OCI-LY7 (cell line): ENCODE measurements at regions not wholly inside any gene's neighbourhood (a gene's known extent, or its start where the extent isn't known, plus 50 kb on each side); places are given as distances from the start of the nearest gene placed in this dataset.

Experiments used
- EZH2phosphoT487 ChIP-seq: fragments of 200-600 bp; sonication (generic); IDR thresholded peaks from 2 replicates; pipeline ENCODE4 v1.6.1; 2018; ENCODE audit warnings: low read depth, borderline replicate concordance, mild to moderate bottlenecking, mixed run types, antibody characterized with exemption, low read length, moderate library complexity, mixed read lengths
- TF ChIP-seq, protein P1 (sequence below): fragments of 200-600 bp; sonication (generic); conservative IDR thresholded peaks from 2 replicates; pipeline ENCODE4 v1.5.1; 2014; ENCODE audit warnings: mild to moderate bottlenecking, antibody characterized with exemption, low read length, moderate library complexity, mixed read lengths

GRCh38 chr3:20462226-20462625 lies 276.2 kb upstream of the SGO1 start:
- TF ChIP-seq, protein P1, sequence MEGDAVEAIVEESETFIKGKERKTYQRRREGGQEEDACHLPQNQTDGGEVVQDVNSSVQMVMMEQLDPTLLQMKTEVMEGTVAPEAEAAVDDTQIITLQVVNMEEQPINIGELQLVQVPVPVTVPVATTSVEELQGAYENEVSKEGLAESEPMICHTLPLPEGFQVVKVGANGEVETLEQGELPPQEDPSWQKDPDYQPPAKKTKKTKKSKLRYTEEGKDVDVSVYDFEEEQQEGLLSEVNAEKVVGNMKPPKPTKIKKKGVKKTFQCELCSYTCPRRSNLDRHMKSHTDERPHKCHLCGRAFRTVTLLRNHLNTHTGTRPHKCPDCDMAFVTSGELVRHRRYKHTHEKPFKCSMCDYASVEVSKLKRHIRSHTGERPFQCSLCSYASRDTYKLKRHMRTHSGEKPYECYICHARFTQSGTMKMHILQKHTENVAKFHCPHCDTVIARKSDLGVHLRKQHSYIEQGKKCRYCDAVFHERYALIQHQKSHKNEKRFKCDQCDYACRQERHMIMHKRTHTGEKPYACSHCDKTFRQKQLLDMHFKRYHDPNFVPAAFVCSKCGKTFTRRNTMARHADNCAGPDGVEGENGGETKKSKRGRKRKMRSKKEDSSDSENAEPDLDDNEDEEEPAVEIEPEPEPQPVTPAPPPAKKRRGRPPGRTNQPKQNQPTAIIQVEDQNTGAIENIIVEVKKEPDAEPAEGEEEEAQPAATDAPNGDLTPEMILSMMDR: no peak
- TF ChIP-seq EZH2phosphoT487: no peak
